ENCODE measurements at regions not wholly inside any gene's neighbourhood (a gene's known extent, or its start where the extent isn't known, plus 50 kb on each side); places are given as distances from the start of the nearest gene placed in this dataset.

GRCh38 chr9:88300556-88300955 is 87.7 kb upstream of the SPIN1 start:
- TF ChIP-seq CTCF (IDR thresholded peaks at IDR 0.05) (no peak), POLR2A (IDR thresholded peaks at IDR 0.05) (no peak)
